ENCODE measurements at regions not wholly inside any gene's neighbourhood (a gene's known extent, or its start where the extent isn't known, plus 50 kb on each side); places are given as distances from the start of the nearest gene placed in this dataset.

GRCh38 chr2:19471491-19471890, 113.1 kb upstream of the OSR1 start (continued):
- TF ChIP-seq ZNF23 (tag by site-specific recombination; IDR thresholded peaks at IDR 0.05; ENCODE audit: borderline replicate concordance): no peak
- TF ChIP-seq ZBTB17 (tag by site-specific recombination; IDR thresholded peaks at IDR 0.05): no peak

- TF ChIP-seq ZSCAN5A (tag by site-specific recombination; IDR thresholded peaks at IDR 0.05): no peak
- no peak for TF ChIP-seq YY2 (tag by site-specific recombination; IDR thresholded peaks at IDR 0.05)
- no peak for TF ChIP-seq REST (tag by site-specific recombination; IDR thresholded peaks at IDR 0.05)
- ChIA-PET POLR2A (no interaction called here), CTCF (no interaction called here)
- Histone ChIP-seq H3K27ac (ENCODE audit: extremely low read depth, low read depth, low read length) (no peak overlapping the region), H3K4me3 (ENCODE audit: low read depth, low read length) (no peak overlapping the region), H3K4me1 (ENCODE audit: control insufficient read depth, insufficient read depth, low read length) (no peaks in the 10 kb centered on the region), H3K36me3 (ENCODE audit: control insufficient read depth in 2 of 2, insufficient read depth in 1 of 2, low read length in 2 of 2) (no peaks in the 10 kb centered on the region), H3K9me3 (ENCODE audit: control insufficient read depth, insufficient read depth, low read depth, low read length) (no peaks in the 10 kb centered on the region)
These were observed 107.6 kb upstream of the OSR1 start for GRCh38 chr2:19465978-19466377.

- TF ChIP-seq ZNF132 (tag by site-specific recombination; IDR thresholded peaks at IDR 0.05; ENCODE audit: borderline replicate concordance) (no peak), ZNF521 (tag by site-specific recombination; IDR thresholded peaks at IDR 0.05) (no peak), ZNF548 (tag by site-specific recombination; IDR thresholded peaks at IDR 0.05) (no peak), ZNF830 (tag by site-specific recombination; IDR thresholded peaks at IDR 0.05; ENCODE audit: low read depth) (no peak), KLF16 (tag by site-specific recombination; IDR thresholded peaks at IDR 0.05) (no peak), ZBTB10 (tag by site-specific recombination; IDR thresholded peaks at IDR 0.05) (no peak), KLF7 (tag by site-specific recombination; IDR thresholded peaks at IDR 0.05; ENCODE audit: borderline replicate concordance) (no peak), BCL11A (tag by site-specific recombination; IDR thresholded peaks at IDR 0.05; ENCODE audit: low read depth) (no peak), ZNF561 (tag by site-specific recombination; IDR thresholded peaks at IDR 0.05; ENCODE audit: borderline replicate concordance) (no peak), PRDM4 (tag by site-specific recombination; IDR thresholded peaks at IDR 0.05) (no peak), ZNF26 (tag by site-specific recombination; IDR thresholded peaks at IDR 0.05) (no peak), ZNF660 (tag by site-specific recombination; IDR thresholded peaks at IDR 0.05) (no peak), ZNF843 (tag by site-specific recombination; IDR thresholded peaks at IDR 0.05) (no peak)
- POLR2A ChIA-PET: no interaction called here
- CTCF ChIA-PET: interaction anchor here (0.6 kb wide), 1 partner anchor 249 kb away, joined by 3 read pairs; no protein-coding TSS in a partner anchor
- Histone ChIP-seq H3K27ac (ENCODE audit: extremely low read depth, low read depth, low read length) (no peak overlapping the region), H3K4me1 (ENCODE audit: control insufficient read depth, insufficient read depth, low read length) (no peaks in the 10 kb centered on the region), H3K36me3 (ENCODE audit: control insufficient read depth in 2 of 2, insufficient read depth in 1 of 2, low read length in 2 of 2) (no peaks in the 10 kb centered on the region), H3K4me3 (ENCODE audit: low read depth, low read length) (no peak overlapping the region), H3K9me3 (ENCODE audit: control insufficient read depth, insufficient read depth, low read depth, low read length) (no peaks in the 10 kb centered on the region)
These were observed 103.8 kb upstream of the OSR1 start for GRCh38 chr2:19462256-19462645.
